Fibroblast of skin of right quadriceps (primary cell): ENCODE measurements at regions not wholly inside any gene's neighbourhood (a gene's known extent, or its start where the extent isn't known, plus 50 kb on each side); places are given as distances from the start of the nearest gene placed in this dataset.

Experiments
- DNase-seq: peaks from one replicate; pipeline ENCODE4 v3.0.0-alpha.2; 2013

DNA sequence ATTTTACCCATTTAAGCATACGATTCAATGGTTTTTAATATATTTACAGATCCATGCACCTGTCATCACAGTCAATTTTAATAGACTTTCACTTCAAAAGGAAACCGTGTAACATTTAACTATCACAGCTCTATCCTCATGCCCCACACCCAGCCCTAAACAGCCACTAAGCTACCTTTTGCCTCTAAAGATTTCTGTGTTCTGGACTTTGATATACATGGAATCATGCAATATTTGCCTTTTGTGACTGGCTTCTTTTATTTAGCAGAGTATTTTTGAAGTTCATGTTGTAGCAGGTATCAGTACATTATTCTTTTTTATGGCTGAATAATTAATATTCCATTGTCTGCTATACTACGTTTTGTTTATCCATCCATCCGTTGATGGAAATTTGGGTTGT is 50.3 kb upstream of the STX16 start:
- DNase-seq, result no peak

DNA sequence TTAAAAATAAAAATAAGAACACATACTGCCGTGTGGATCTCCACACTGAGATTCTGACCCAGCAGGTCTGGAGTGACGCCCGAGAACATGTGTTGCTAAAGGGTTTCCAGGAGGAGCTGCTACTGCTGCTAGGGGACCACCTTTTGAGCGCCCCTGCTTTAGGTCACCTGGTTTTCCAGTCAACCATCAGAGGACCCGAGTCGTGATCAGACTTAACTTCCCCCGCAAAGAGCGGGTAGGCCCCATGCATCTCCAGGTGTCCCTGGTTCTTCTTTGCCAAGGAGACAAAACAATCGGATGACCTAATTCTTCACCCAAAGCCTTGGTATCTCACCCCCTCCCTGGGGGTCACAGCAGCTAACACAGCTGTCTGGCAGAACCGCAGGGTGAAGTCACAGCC is 51.1 kb upstream of the STX16 start:
- DNase-seq, result no peak

DNA sequence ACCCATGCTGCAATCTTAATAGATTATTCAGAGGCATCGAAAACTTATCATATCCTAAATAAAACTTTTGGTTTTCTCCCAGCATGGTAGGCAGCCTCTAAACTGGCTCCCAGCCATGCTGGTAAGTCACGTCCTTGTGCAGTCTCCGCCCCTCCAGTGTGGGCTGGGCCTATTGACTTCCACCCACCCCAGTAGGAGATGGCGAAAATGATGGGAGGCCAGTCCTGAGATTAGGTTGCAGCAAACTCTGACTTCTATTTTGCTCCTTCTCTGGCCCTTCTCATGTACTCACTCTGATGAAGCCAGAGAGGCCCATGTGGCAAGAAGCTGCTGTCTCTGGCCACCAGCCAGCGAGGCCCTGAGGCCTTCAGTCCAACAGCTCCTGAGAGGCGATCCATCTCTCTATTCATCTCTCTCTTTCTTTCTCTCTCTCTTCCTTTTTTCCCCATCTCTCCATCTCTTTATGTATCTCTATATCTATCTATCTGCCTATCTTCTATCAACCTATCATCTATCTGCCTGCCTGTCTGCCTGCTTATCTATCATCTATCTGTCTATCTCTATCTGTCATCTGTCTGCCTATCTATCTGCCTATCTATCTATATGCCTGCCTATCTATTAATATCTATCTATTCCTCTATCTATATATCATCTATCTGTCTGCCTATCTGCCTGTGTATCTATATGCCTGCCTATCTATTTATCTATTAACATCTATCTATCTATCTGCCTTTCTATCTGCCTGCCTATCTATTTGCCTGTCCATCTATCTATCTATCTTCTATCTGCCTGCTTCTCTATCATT is 52.7 kb upstream of the STX16 start:
- peak; percentile 53 for DNase-seq

DNA sequence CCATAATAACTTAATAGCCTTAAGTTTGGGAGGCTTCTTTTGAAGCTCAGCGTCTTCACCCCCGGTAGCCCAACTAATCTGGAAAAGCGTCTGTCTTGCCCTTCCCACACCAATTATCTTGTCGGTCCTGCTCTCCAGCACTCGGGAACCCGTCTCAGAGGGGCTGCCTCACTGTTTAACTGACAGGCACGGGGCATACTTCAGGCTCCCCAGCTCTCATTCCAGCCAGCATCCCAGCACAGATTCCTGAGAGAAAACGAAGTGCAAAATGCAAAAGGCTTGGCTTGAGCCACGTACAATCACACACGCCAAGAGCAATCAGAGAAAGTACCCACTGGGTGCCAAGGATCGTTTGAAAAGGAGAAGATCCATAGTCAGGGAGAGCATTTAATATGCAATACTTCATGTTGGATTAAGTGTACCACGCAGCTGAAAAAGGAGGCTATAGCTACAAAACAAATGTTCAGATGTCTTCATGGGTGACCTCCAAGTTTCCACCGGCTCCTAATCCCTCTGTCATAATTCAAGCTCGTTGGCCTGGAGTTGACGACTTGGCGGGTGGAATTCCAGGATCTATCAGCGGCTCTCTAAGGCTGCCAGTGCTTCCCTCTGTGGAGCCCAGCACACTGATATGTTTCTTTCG is 53.7 kb upstream of the STX16 start:
- peak; percentile 64 for DNase-seq

DNA sequence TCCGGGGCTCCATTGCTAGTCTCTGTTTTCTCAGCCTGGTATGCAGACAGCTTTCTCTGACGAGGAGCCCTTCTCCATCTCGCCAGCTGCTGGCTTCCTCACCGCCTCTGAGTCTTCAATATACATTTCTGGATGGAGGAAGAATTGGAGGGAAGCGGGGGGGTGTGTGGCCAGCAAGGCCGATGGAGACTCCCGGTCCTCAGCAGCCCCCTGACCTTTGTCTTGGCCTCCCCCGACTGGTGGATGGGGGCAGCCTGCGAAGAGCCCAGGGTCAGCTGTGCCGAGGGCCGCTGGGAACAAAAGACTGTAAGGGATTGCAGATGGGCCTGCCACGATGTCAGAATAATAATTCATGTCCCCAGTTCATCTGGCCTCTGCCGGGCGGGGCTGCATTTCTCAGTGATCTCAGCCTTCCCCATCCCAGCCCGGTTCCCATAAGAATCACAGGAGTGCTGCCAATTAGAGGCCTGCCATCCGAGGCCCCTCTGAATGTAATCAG is 54.3 kb upstream of the STX16 start:
- peak; percentile 53 for DNase-seq

DNA sequence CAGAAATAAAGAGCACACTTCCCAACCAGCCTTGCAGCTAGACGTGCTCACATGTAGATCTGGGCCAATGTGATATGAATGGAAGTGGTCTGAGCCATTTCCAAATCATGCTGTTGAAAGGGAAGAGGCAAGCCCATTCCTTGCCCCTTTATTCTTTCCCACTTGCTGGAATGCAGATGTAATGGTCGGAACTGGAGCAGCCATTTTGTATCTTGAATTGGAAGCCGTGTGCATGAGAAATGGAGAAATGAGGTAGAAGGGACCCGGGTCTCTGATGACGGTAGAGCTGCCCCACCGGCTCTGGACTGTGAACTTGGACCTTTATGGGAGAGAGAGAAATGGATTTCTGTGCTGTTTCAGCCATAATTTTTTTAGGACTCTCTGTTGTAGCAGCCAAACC is 54.8 kb upstream of the STX16 start:
- no peak for DNase-seq

DNA sequence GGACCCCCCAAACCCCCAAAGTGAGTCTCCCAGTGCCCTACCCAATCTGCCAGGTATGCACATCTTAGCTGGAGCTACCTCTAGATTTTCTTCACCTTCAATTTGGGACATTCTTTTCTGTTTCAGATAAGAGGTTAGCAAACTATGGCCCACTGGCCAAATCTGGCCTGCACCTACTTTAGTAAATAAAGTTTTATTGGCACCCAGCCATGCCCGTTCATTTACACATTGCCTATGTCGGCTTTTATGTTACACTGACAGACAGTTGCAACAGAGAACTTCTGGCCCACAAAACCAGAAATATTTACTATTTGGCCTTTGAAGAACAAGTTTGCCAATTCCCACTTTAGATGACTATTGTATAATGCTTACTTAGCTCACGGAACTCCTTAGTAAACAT is 55.9 kb upstream of the STX16 start:
- no peak for DNase-seq

DNA sequence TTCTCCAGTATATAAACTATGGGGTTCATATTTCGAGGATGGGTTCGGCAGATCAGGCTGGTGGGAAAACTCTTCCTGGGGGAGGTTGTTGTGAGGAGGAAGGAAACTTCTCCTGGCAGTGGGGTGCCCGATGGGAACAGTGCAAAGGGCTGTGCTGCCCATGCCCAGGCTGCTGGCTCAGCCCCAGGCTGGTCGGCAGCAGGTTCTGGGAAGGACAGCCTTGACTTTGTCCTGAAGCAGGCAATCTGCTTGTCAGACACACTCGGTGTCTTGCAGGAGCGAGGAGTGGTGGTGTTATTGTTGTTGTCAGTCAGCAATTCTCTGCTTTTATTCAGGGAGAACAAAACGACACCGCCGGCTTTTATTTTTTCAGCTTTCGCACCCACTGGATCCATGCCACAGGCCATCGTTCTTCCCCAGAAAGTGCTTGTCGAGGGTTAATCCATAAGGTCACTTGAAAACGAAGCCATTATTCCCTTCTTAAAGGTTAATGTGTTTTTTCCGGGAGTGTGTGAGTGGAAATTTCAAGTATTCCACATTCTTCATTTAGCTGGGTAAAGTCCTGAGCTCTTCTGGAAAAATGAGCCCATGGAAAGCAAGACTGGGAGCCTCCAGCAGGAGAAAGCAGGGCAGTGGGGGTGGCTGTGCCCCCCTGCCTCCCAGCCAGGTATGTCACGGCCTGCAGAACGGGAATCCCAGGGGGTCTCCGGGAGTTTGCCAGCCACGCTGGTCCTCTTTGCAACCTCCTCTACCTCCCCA is 57.0 kb upstream of the STX16 start:
- no peak for DNase-seq

DNA sequence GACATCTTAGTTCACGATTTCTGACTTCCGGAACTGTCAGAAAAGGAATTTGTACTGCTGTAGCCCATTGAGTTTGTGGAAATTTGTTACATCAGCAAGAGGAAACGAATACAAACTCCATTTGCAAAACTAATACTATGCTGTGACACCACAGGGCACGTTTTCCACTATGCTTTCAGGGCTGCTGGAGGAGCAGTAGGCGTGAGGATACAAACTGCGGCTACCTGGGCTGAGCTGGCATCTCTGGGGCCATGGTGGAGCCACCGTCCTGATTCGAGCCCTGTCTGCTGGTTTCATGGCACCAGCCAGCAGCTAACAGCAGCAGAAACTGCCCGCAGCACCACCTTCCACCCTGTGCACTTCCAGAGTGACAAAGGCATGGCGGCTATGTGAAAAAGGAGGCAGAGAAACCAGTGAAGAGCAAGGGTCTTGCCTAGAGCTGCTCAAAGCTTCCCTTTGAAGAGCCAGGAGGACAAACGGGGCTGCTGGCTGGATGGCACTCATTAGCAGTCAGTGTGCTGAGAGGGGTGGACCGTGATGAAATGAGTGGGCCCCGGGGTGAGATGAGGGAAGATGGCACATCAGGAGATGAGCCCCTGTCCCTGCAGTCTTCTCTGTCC is 58.9 kb upstream of the STX16 start:
- no peak for DNase-seq

DNA sequence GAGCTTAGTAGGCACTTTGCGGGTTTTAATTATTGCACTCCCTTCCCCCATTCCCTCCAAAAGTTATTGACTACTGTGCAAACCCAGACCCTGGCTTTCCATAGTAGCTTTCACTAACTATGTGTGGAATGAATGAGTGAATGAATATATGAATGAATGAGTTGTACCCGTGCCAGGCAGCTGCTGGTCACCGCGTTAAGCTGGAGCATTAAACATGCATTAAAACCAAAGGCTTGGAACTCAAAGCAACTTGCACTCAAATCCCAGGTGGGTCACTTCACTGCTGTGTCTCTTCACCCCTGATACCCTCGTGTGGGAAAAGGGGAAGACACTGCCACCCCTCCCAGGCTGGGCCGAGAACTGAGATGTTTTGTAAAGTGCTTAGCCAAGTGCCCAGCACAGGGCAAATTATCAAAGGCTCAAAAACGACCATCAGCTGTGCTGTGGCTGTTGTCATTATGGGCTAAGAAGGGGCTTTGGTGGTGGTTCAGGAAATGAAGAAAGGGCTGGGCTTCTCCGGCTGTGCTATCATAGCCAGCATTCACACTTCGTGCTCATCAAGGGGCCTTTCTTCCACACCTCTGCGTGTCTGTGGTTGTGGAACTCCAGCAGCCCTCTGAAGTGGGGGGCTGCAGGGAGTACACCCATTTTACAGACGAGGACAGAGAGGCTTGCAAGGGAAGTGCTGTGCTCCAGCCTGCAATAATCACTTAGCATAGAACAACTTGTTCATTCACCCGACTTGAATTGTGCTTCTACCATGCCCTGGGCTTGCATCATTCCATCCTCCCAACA is 60.2 kb upstream of the STX16 start:
- DNase-seq, result no peak

DNA sequence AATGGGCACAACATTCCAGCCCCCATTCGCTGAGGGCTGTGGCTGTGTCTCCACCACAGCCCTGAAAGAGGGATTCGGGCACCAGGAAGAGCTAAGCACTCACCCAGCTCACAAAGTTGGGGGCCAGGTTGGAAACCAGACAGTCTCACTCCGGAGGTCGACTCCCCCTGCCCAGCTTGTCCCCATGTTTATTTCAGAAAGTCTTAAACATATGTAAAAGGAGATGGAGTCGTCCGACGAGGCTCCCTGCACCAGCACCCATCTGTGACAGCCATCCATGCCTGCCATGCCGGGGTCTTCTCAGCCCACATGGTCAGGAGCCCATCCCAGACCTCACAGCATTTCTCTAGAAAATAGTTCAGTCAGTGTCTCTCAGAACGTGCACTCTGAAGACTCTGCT is 63.6 kb upstream of the STX16 start:
- DNase-seq, result no peak

DNA sequence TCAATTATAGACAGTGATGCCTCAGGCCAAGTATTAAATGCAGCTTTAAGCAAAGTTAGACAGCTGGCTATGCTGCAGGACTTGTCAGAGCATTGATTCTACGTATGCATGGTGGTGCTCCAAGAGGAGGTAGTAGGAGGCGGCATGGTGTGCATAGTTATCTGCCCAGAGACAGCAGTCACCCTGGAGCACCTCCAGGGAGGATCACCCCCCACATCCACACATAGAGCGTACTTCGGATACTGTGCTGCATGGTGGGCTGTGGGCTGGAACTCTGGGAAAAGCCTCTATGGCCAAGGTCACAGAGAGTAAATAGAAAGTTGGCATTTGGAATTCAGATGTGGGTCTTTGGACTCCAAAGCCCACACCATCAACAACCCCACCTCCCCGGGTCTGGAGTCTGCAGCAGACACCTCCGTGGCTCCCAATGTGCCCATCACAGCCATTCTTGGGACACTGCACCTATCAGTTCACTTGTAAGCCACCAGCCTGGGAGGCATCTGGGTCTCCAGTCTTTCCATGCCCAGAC is 64.5 kb upstream of the STX16 start:
- no peak for DNase-seq

DNA sequence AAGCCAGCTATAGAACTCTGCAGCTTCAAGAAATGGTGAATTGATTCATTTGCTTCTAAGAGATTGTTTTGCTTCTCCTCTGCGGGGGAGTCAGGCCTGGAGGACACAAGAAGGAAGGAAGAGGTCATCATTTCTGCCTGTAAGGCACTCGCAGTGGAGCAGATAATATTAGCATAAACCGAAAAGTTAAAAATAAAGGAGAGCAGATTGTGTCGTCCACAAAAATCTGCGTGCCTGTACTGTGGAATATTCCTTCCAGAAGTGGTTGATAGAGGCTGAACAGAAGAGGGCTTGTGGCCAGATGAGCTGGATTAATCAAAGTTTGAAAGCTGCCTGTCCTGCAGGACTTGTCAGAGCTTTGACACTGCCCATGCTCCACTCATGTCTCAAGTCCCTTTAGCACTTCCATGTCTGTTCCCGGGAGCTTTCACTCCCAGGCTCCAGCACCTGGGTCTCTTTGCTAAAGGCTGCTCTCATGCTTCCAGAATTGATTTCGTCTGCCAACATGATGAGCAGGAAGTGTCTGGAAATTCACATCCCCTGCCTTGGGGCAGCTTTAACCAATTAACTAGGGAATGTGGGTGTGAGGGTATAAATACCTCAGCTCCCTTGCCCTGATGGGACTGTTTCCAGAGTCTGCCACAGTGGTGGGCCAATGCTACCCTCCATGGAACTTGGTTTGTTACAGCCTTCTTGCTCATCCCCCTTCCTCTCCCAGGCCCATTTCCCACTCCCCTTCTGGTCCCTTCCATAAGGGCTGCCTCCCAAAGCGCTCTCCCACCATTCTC is 65.1 kb upstream of the STX16 start:
- peak; percentile 39 for DNase-seq

DNA sequence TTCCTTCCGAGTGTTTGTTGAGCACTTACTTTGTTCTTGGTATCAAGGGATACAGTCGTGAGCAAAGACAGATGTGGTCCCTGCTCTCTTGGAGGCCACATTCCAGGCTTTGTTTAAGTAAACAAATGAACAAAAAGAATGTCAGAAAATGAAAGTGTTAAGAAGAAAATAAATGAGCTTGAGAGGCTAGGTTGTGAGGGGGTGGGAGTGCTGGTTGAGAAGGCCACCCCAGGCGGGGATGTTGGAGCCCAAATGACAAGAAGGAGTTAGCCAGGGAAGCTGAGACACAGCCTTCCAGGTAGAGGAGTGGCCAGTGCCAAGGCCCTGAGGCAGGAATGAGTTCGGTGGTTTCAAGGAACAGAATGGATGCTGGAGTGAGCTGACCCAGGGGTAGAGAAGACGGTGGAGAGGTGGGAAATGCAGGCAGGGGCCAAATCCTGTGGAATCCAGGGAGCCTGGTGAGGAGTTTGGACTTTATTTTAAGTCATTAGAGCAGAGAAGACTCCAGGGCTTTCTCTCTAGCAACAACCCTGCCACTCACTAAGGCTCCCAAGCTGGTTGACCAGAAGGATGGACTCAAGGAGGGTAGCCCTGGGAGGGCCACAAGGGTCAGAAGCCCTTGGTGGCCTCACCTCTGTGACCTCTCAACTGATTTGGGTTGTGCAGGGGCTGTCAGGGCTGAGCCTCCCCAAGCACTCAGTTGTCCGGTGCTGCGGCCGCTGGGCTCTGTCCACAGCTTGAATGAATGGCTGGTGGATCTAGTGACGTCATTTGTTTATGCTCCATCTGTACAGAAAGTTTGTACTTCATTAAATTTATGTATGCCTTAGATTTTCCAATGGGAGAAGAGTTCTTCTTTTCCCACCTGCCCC is 66.0 kb upstream of the STX16 start:
- DNase-seq, result peak; percentile 48

DNA sequence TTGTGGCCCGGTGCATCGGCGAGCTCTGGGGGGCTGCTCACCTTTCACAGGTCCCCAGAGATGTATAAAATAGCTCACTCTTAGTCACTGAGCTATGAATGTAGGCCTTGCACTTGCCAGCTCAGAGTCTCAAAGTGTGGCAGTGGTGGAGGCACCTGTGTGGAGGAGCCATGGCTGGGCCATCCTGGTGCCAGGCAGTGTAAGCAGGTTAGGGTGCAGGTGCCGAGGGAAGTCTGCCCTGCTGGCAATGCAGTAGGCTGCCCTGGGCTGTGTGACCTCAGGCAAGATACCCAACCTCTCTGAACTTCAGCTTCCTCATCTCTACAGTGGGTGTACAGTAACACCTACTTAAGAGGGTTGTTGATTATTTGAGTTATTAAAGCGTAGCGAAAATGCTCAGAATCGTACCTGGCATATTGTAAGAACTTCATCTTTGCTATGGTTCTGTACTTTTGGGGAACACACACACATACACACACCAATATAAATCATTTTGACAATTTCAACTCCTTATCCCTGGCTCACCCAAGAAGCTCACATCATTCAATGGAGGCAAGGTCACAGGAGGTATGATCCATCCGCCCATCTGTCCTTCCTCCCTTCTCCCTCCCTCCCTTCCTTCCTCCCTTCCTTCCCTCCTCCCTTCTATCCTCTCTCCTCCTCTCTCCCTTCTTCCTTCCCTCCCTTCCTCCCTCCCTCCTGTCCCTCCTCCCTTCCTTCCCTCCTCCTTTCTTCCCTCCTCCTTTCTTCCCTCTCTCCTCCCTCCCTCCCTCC is 66.8 kb upstream of the STX16 start:
- DNase-seq, result no peak

DNA sequence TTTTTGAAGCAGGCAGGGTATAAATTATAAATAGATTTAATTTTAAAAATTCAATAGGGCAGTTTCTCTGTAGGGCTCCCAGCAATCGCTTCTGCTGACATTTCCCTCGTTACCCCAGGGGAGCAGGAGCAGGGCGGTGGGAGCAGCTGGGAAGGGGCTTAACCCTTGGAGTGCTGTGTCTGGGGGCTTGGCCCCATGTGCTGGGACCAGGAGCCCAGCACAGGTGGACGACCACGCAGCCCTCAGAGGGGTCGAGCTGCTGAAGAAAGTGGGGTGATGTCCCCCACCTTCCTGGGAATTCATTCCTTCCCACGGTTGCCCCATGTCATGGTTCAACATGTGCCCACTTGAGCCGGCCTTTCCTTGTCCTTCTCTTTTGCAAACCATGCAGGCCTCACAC is 67.5 kb upstream of the STX16 start:
- no peak for DNase-seq

DNA sequence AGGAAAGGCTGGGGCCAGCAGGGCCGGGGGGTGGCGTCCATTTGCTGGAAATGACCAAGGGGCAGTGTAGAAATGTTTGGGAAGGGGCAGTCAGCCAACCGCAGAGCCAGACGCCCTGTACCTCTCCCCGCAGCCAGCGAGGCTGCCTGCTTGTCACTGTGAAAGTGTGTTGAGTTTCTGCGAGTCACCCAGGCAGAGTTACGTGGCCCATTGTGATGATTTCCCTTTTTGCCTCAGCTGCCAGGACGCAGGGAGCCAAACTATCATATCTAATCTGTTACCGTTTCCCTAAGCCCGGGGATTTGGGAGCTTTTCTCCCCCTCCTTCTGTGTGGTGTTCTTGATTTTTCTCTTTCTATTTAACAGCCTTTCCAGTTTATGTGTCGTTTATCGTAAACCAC is 67.9 kb upstream of the STX16 start:
- DNase-seq, result no peak

DNA sequence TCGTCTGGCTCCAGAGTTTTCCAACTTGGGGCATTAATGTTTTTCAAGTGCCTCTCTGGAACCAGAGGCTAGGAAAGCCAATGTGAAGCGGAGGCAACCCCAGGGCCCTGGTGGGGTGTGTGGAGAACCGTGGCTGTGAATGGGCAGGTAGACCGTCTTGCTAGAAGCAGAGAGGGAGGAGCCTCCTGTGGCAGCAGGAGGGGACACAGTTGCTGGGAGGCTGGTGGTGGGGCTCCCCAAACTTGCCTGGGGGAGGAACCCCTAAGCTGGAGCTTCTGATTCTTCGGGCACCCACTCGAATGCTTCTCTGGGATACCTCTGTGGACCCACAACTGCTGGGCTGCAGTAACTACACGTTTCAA is 65.3 kb upstream of the APCDD1L start:
- no peak for DNase-seq

DNA sequence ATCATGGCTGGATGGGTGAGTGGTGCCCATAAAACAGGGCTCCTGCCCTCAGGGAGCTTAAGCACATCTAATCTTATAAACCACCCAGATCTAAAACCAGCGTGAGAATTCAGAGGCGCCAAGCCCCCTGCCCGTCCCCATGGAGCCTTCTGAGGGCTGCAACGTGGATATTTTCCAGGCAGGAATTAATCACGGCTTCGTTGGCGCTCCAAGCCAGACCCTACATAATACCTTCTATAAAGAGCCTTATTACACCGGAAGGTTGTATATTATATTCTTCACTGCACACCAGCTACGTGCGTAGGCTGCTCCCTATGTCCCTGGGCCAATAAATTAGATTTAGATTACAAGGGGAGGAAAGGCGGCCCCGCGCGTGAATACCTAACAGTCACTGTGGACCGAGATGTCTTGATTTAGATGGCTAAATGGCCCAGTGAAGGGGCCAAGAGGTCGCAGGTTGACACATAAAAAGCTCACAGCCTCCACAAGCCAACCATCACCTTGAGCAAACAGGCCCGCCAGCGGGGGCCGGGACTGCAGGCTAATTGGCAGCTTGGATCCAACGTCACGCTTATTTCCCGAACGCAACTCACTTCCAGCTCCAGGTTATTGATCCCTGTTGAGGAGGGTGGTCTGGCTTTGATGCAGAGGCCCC is 64.7 kb upstream of the APCDD1L start:
- DNase-seq, result no peak
